ENCODE measurements at regions not wholly inside any gene's neighbourhood (a gene's known extent, or its start where the extent isn't known, plus 50 kb on each side); places are given as distances from the start of the nearest gene placed in this dataset.

DNA sequence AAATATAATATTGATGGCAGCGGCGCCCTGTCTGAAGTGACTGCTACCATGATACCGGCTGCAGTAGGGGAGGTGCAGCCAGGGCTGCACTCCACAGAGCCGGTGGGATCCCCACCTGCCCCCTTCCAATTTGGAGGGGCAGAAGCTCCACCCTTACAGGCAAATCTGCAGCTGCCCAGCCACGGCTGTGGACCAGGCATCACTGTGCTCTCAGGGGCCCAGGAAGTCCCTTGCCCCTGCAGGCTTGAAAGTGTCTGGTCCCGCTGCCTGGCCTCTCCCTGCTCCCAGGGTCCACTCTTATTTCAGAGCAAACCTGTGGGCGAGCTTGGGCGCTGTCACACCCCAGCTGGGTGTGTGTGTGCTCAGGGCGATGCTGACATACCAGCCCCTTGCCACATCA is 172.7 kb upstream of the SMIM30 start:
- DNase-seq (ENCODE audit: low spot score in 2 of 2): no peak
- TF ChIP-seq, protein P1, sequence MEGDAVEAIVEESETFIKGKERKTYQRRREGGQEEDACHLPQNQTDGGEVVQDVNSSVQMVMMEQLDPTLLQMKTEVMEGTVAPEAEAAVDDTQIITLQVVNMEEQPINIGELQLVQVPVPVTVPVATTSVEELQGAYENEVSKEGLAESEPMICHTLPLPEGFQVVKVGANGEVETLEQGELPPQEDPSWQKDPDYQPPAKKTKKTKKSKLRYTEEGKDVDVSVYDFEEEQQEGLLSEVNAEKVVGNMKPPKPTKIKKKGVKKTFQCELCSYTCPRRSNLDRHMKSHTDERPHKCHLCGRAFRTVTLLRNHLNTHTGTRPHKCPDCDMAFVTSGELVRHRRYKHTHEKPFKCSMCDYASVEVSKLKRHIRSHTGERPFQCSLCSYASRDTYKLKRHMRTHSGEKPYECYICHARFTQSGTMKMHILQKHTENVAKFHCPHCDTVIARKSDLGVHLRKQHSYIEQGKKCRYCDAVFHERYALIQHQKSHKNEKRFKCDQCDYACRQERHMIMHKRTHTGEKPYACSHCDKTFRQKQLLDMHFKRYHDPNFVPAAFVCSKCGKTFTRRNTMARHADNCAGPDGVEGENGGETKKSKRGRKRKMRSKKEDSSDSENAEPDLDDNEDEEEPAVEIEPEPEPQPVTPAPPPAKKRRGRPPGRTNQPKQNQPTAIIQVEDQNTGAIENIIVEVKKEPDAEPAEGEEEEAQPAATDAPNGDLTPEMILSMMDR (IDR thresholded peaks at IDR 0.05): no peak
- no peak overlapping the region for H3K27ac ChIP-seq
- no peak overlapping the region for H3K4me3 ChIP-seq
- H3K27me3 ChIP-seq: no peaks in the 10 kb centered on the region
- H3K9me3 ChIP-seq: no peaks in the 10 kb centered on the region
- intact Hi-C loops (cut with DNase I): no loop called here
- no peaks in the 10 kb centered on the region for H3K4me1 ChIP-seq
- H3K36me3 ChIP-seq: no peaks in the 10 kb centered on the region

DNA sequence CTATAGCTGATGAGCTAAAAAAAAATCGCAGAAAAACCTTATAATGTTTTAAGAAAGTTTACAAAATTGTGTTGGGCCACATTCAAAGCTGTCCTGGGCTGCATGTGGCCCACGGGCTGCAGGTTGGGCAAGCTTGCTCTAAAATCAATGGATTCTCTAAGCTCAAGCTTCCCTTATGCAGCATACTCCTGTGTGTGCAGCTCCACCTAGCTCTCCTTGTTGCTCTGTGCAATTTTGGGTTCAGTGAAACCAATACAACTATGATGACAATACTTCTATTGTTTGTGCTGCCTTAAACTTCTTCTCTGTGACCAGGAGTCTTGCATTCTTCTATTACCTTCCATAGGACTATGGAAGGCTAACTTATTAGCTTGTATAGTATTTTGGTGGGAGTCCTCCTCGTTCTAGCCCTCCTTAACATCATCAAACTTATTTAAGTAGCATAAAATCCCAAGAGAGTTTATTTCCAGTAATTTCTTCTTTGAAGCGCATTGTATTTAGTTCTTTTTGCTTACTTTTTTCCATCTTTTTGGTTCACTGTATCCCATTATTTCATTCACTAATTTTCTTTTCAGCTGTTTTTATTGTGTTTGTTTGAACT is 170.9 kb upstream of the SMIM30 start:
- Histone ChIP-seq H3K9me3 (no peaks in the 10 kb centered on the region), H3K4me3 (no peak overlapping the region), H3K4me1 (no peaks in the 10 kb centered on the region), H3K36me3 (no peaks in the 10 kb centered on the region), H3K27me3 (no peaks in the 10 kb centered on the region), H3K27ac (no peak overlapping the region)
- intact Hi-C loops (cut with DNase I): no loop called here
- no peak for DNase-seq (ENCODE audit: low spot score in 2 of 2)
- TF ChIP-seq, protein P1 (IDR thresholded peaks at IDR 0.05): peak in 1 of 3 experiments; percentile 25

DNA sequence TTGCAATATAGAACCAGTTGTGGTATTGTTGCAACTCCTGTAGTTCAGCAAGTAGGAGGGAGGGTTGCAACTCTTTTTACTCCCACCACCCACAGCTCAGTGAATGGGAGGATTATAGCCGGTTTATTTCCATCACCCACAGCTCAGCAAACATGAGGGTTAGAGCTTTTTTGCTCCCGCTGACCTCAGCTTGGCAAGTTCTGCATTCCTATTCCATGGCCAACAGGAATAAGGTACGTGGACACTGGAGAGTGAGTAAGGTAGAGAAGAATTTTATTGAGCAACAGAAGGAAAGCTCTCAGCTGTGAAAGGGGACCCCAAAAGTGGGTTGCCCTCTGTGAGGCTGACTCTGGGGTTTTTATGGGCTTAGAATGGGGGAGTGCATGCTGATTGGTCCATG is 167.1 kb upstream of the SMIM30 start:
- Histone ChIP-seq H3K27me3 (no peaks in the 10 kb centered on the region), H3K4me1 (peaks cover 0 to 3% of the 10 kb centered on the region in 2 donors), H3K9me3 (no peaks in the 10 kb centered on the region), H3K27ac (no peak overlapping the region), H3K4me3 (no peak overlapping the region), H3K36me3 (no peaks in the 10 kb centered on the region)
- no peak for DNase-seq (ENCODE audit: low spot score in 2 of 2)
- TF ChIP-seq, protein P1 (IDR thresholded peaks at IDR 0.05): no peak
- intact Hi-C loops (cut with DNase I): no loop called here

DNA sequence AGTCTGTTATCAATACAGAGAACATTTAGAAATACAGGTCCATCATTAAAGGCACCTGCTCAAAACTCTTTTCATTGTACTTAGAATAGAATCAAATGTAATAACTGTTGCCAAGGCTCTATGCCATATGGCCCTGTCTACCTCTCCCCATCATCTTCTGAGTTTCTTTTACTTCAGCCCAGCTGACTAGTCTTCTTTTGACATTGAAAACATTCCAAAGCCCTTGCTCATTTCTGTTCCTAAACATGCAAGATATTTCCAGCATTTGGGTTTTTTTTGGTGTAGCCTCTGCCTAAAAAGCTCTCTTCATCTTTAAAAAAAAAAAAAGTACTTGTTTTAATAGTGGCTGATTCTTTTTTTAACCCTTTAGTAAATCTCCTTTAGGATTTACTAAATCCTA is 165.5 kb upstream of the SMIM30 start:
- Histone ChIP-seq H3K4me1 (peaks cover 0 to 3% of the 10 kb centered on the region in 2 donors), H3K27me3 (no peaks in the 10 kb centered on the region), H3K36me3 (no peaks in the 10 kb centered on the region), H3K27ac (no peak overlapping the region), H3K9me3 (no peaks in the 10 kb centered on the region), H3K4me3 (no peak overlapping the region)
- TF ChIP-seq, protein P1 (IDR thresholded peaks at IDR 0.05): no peak
- no peak for DNase-seq (ENCODE audit: low spot score in 2 of 2)
- intact Hi-C loops (cut with DNase I): no loop called here

DNA sequence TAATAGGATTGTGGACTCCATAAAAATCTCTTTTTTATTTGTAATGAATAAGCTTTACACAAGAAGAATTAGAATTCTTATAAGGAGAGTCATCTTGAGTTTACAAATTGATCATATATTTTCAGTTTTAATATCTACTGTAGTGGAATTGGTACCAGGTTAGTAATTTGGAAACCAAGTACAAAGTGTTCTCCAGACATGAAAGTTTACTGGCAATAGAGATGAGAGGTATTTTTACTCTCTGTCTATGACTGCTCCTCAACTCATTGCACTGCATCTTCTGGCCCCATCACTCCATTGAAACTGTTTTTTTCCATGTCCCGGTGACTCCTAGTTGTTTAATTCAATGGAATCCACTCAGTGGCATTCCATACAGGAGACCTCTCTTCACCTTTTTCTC is 164.5 kb upstream of the SMIM30 start:
- no peak overlapping the region for H3K4me3 ChIP-seq

More for the DNA sequence above, 164.5 kb upstream of the SMIM30 start:
- TF ChIP-seq, protein P1 (IDR thresholded peaks at IDR 0.05): no peak
- H3K27ac ChIP-seq: no peak overlapping the region
- H3K27me3 ChIP-seq: no peaks in the 10 kb centered on the region
- no peaks in the 10 kb centered on the region for H3K9me3 ChIP-seq
- intact Hi-C loops (cut with DNase I): no loop called here
- no peaks in the 10 kb centered on the region for H3K36me3 ChIP-seq
- no peak for DNase-seq (ENCODE audit: low spot score in 2 of 2)
- peaks cover 0 to 3% of the 10 kb centered on the region in 2 donors for H3K4me1 ChIP-seq

All from ascending aorta (tissue), 2 donors.